Hematopoietic multipotent progenitor cell treated with erythropoietin and hydrocortisone succinate and interleukin-3 and kit ligand, for 8 days (in vitro differentiated cells): ENCODE measurements at regions not wholly inside any gene's neighbourhood (a gene's known extent, or its start where the extent isn't known, plus 50 kb on each side); places are given as distances from the start of the nearest gene placed in this dataset.

ENCODE experiments used
- DNase-seq: peaks from one replicate; pipeline ENCODE4 v3.0.0-alpha.2; 2015

- DNase-seq, result no peak
Observed at GRCh38 chr4:25580633-25581467, 74.8 kb upstream of the SLC34A2 start.

DNA sequence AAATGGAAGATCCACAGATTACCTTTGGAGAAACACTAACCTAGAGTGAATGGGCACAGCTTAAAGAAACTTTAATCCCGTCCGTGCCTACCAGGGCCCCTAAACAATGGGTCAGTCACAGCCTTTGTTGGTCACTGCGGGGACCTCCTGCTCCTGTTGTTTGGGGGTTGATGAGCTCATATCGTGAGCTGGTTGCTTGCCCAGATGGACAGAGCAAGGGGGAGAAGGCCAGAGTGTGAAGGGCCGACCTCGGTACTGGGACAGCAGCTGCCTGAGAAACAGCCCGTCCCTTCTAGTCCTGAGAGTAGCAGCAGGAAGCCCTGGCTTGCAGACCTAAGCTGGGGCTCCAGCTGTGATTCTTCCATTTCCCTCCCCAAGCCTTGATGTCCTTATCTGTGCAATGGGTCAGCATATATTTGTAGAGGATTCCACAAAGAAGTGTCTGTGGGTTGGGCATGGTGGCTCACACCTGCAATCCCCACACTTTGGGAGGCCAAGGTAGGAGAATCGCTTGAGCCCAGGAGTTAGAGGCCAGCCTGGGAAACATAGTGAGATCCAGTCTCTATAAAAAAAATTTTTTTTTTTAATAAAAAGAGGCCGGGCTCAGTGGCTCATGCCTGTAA lies 69.6 kb upstream of the SLC34A2 start:
- DNase-seq, result no peak

GRCh38 chr4:25588206-25588605 lies 67.4 kb upstream of the SLC34A2 start:
- no peak for DNase-seq

GRCh38 chr4:25590171-25590570 lies 65.5 kb upstream of the SLC34A2 start:
- no peak for DNase-seq

DNA sequence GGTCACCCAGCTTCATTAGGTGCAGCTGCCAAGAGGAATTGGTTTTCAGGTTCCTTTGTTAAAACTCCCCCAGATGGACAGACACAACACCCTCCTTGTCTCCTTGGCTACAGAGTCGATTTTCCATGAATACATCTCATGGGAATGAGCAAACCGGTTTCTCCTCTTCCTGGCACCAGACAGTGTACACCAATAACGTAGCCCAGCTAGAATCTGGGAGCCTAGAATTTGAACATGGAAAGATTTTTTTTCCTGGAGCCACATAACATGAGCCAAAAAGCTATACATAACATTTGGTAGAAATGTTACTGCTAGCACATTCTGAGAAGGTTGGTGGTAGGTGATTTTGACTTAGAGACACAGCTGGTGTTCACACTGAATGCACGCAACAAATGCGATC lies 62.9 kb upstream of the SLC34A2 start:
- DNase-seq, result no peak
